Parathyroid adenoma (tissue), 2 donors: ENCODE measurements at regions not wholly inside any gene's neighbourhood (a gene's known extent, or its start where the extent isn't known, plus 50 kb on each side); places are given as distances from the start of the nearest gene placed in this dataset.

ENCODE experiments used
- H2AFZ ChIP-seq: fragments of 300-600 bp; sonication (generic); one replicate; pipeline ENCODE4 v1.7.0; 2017; ENCODE audit warnings: antibody characterized with exemption, mild to moderate bottlenecking
- H3K27ac ChIP-seq: fragments of 300-600 bp; sonication (generic); one replicate; pipeline ENCODE4 v1.7.0; 2017
- H3K27me3 ChIP-seq: fragments of 300-600 bp; sonication (generic); one replicate; pipeline ENCODE4 v1.7.0; 2017; ENCODE audit warnings: low read length; ENCODE audit not compliant: control insufficient read depth, insufficient read depth
- H3K36me3 ChIP-seq: fragments of 300-600 bp; sonication (generic); one replicate; pipeline ENCODE4 v1.7.0; 2017; ENCODE audit warnings: low read length; ENCODE audit not compliant: control insufficient read depth, insufficient read depth
- H3K4me1 ChIP-seq: fragments of 300-600 bp; sonication (generic); one replicate; pipeline ENCODE4 v1.7.0; 2017; ENCODE audit warnings: control low read depth
- H3K4me2 ChIP-seq: fragments of 300-600 bp; sonication (generic); one replicate; pipeline ENCODE4 v1.7.0; 2017; ENCODE audit warnings: low read length
- H3K4me3 ChIP-seq: fragments of 300-600 bp; sonication (generic); one replicate; pipeline ENCODE4 v1.7.0; 2017; ENCODE audit warnings: low read depth, low read length
- H3K79me2 ChIP-seq: fragments of 300-600 bp; sonication (generic); one replicate; pipeline ENCODE4 v1.7.0; 2017; ENCODE audit warnings: control low read depth
- H3K9ac ChIP-seq: fragments of 300-600 bp; sonication (generic); one replicate; pipeline ENCODE4 v1.7.0; 2017; ENCODE audit warnings: mild to moderate bottlenecking
- H3K9me3 ChIP-seq: fragments of 300-600 bp; sonication (generic); one replicate; pipeline ENCODE4 v1.7.0; 2017; ENCODE audit warnings: low read length; ENCODE audit not compliant: control insufficient read depth
- CTCF ChIP-seq: fragments of 300-600 bp; sonication (generic); IDR thresholded peaks from one replicate; pipeline ENCODE4 v1.7.0; 2017; ENCODE audit warnings: antibody characterized with exemption, mild to moderate bottlenecking
- donor health status: primary hyperparathyroidism.

- Histone ChIP-seq H2AFZ (no peak overlapping the region), H3K4me1 (peaks cover 4% of the 10 kb centered on the region), H3K27ac (no peak overlapping the region), H3K4me3 (no peak overlapping the region), H3K9me3 (no peaks in the 10 kb centered on the region), H3K4me2 (no peak overlapping the region), H3K27me3 (no peaks in the 10 kb centered on the region), H3K9ac (no peak overlapping the region), H3K36me3 (no peaks in the 10 kb centered on the region), H3K79me2 (no peaks in the 10 kb centered on the region)
- no peak for TF ChIP-seq CTCF
Measured at GRCh38 chr3:150169330-150169940, 198.7 kb upstream of the PFN2 start.

- no peak overlapping the region for H3K4me3 ChIP-seq
Measured at GRCh38 chr3:150168698-150169097, 198.0 kb upstream of the PFN2 start.

GRCh38 chr3:150165396-150166094 lies 194.8 kb upstream of the PFN2 start:
- Histone ChIP-seq H3K4me2 (no peak overlapping the region), H3K4me3 (no peak overlapping the region), H3K36me3 (no peaks in the 10 kb centered on the region), H3K9ac (no peak overlapping the region), H3K79me2 (no peaks in the 10 kb centered on the region), H3K27ac (no peak overlapping the region), H2AFZ (no peak overlapping the region), H3K4me1 (no peaks in the 10 kb centered on the region), H3K27me3 (no peaks in the 10 kb centered on the region), H3K9me3 (no peaks in the 10 kb centered on the region)
- TF ChIP-seq CTCF, result no peak

More at GRCh38 chr3:150168698-150169097, 198.0 kb upstream of the PFN2 start:
- TF ChIP-seq CTCF, result no peak
- Histone ChIP-seq H3K27ac (no peak overlapping the region), H3K4me2 (no peak overlapping the region), H3K9me3 (no peaks in the 10 kb centered on the region), H3K9ac (no peak overlapping the region), H3K79me2 (no peaks in the 10 kb centered on the region), H3K36me3 (no peaks in the 10 kb centered on the region), H3K4me1 (peaks cover 4% of the 10 kb centered on the region), H3K27me3 (no peaks in the 10 kb centered on the region), H2AFZ (peak overlapping the region; percentile 18)

- H3K79me2 ChIP-seq, result no peaks in the 10 kb centered on the region
- no peak overlapping the region for H2AFZ ChIP-seq
- H3K4me2 ChIP-seq, result no peak overlapping the region
- H3K36me3 ChIP-seq, result no peaks in the 10 kb centered on the region
- H3K27ac ChIP-seq, result no peak overlapping the region
- H3K9ac ChIP-seq, result no peak overlapping the region
- no peaks in the 10 kb centered on the region for H3K27me3 ChIP-seq
- TF ChIP-seq CTCF, result no peak
- H3K9me3 ChIP-seq, result no peaks in the 10 kb centered on the region
- H3K4me3 ChIP-seq, result no peak overlapping the region
- H3K4me1 ChIP-seq, result no peaks in the 10 kb centered on the region
Measured at GRCh38 chr3:150161011-150161410, 190.3 kb upstream of the PFN2 start.
